ENCODE measurements at regions not wholly inside any gene's neighbourhood (a gene's known extent, or its start where the extent isn't known, plus 50 kb on each side); places are given as distances from the start of the nearest gene placed in this dataset.

DNA sequence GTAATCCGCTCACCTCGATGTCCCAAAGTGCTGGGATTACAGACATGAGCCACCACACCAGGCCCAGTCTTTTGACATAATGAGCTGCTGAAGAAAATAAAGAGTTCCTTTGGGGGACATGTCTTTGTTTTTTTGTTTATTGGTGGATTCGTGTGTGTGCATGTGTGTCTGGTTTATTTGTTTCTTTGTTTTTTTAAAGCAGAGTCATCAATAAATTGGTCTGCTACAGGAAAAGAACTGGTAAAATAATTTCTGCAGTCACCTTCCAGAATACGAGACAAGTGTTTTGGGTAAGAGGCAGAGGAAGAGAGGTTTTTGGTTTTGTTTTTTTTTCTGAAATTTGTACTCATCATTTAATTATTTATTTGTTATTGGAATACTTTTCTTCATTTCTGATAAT lies 51.5 kb upstream of the PPP3CA start:
- Histone ChIP-seq H3K27me3 (ENCODE audit: insufficient read depth, low read length) (no peaks in the 10 kb centered on the region), H3K79me2 (ENCODE audit: control insufficient read depth, insufficient read depth, low read length, unreplicated experiment) (no peaks in the 10 kb centered on the region), H3K4me1 (ENCODE audit: control insufficient read depth, insufficient read depth, low read length, unreplicated experiment) (peaks cover 5% of the 10 kb centered on the region), H3K4me3 (ENCODE audit: low read depth, low read length) (no peak overlapping the region), H3K36me3 (ENCODE audit: insufficient read depth, low read length) (no peaks in the 10 kb centered on the region), H2AFZ (ENCODE audit: low read length, unreplicated experiment) (no peak overlapping the region), H3K27ac (ENCODE audit: low read depth, low read length) (no peak overlapping the region)

Data from ACC112 (cell line).